ENCODE measurements at regions not wholly inside any gene's neighbourhood (a gene's known extent, or its start where the extent isn't known, plus 50 kb on each side); places are given as distances from the start of the nearest gene placed in this dataset.

GRCh38 chr1:234733427-234733826 is 123.4 kb upstream of the IRF2BP2 start:
- ATAC-seq (ENCODE audit: low read depth), result no peak
- CTCF ChIA-PET, result interaction anchor here (1.3 kb wide), 1 partner anchor 350 kb away, joined by 3 read pairs; no protein-coding TSS in a partner anchor

GRCh38 chr1:234732671-234733390 is 122.9 kb upstream of the IRF2BP2 start:
- Histone ChIP-seq H4K20me1 (ENCODE audit: control insufficient read depth, insufficient read depth, low read length, poor library complexity, severe bottlenecking) (no peaks in the 10 kb centered on the region), H3K9me3 (ENCODE audit: control extremely low read depth in 1 of 3, control insufficient read depth in 2 of 3, insufficient read depth in 1 of 3, low read length in 2 of 3) (no peaks in the 10 kb centered on the region), H3K27me3 (replicated peaks in 1 of 4; ENCODE audit: control extremely low read depth in 1 of 4, control insufficient read depth in 3 of 4, insufficient read depth in 4 of 4, low read length in 3 of 4) (no peaks in the 10 kb centered on the region), H3K36me3 (replicated peaks in 1 of 2; ENCODE audit: control extremely low read depth in 1 of 2, control insufficient read depth in 1 of 2, extremely low read depth in 1 of 2, insufficient read depth in 2 of 2, low read length in 1 of 2) (no peaks in the 10 kb centered on the region), H3K4me3 (ENCODE audit: control extremely low read depth in 1 of 5, extremely low read depth in 1 of 5, insufficient read depth in 1 of 5, low read depth in 2 of 5, low read length in 4 of 5) (no peak overlapping the region), H3K4me2 (replicated peaks; ENCODE audit: low read depth, low read length, poor library complexity, severe bottlenecking) (no peak overlapping the region), H3K9ac (ENCODE audit: low read length) (no peak overlapping the region), H2AFZ (ENCODE audit: insufficient read depth, low read depth, low read length, poor library complexity, severe bottlenecking) (no peak overlapping the region), H3K79me2 (ENCODE audit: control insufficient read depth, insufficient read depth, low read length) (no peaks in the 10 kb centered on the region), H3K27ac (ENCODE audit: low read length in 2 of 2) (no peak overlapping the region), H3K4me1 (ENCODE audit: control insufficient read depth in 2 of 2, insufficient read depth in 2 of 2, low read length in 2 of 2) (peaks cover 22 to 25% of the 10 kb centered on the region in 2 donors)
- Mint-ChIP-seq H3K9me3 (ENCODE audit: insufficient read depth) (no peaks in the 10 kb centered on the region), H3K4me3 (no peak overlapping the region), H3K4me1 (peaks cover 29% of the 10 kb centered on the region), H3K27ac (peak overlapping the region; percentile 46), H3K27me3 (no peaks in the 10 kb centered on the region)
- intact Hi-C loops (cut with micrococcal nuclease), result no loop called here
- CTCF ChIA-PET, result interaction anchor here (2.8 kb wide), 1 partner anchor 351 kb away, joined by 13 read pairs; no protein-coding TSS in a partner anchor
- POLR2A ChIA-PET, result no interaction called here
- TF ChIP-seq CTCF (IDR thresholded peaks at IDR 0.05) (no peak), EZH2 (IDR thresholded peaks at IDR 0.05; ENCODE audit: borderline replicate concordance, insufficient read depth, low read depth, low read length, poor library complexity, severe bottlenecking) (no peak)
- DNase-seq (no peak), ATAC-seq (ENCODE audit: low read depth) (no peak)
- WGBS (ENCODE audit: insufficient coverage), result 96% methylated on average over 16 of the region's 16 CpGs

More at GRCh38 chr1:234733427-234733826, 123.4 kb upstream of the IRF2BP2 start:
- H3K4me1 Mint-ChIP-seq, result peaks cover 26% of the 10 kb centered on the region
- POLR2A ChIA-PET, result no interaction called here
- no peak for TF ChIP-seq EZH2 (IDR thresholded peaks at IDR 0.05; ENCODE audit: borderline replicate concordance, insufficient read depth, low read depth, low read length, poor library complexity, severe bottlenecking)
- H3K27me3 ChIP-seq (replicated peaks in 1 of 4; ENCODE audit: control extremely low read depth in 1 of 4, control insufficient read depth in 3 of 4, insufficient read depth in 4 of 4, low read length in 3 of 4), result no peaks in the 10 kb centered on the region
- intact Hi-C loops (cut with micrococcal nuclease), result no loop called here
- no peak overlapping the region for H3K4me3 ChIP-seq (ENCODE audit: control extremely low read depth in 1 of 5, extremely low read depth in 1 of 5, insufficient read depth in 1 of 5, low read depth in 2 of 5, low read length in 4 of 5)
- no peaks in the 10 kb centered on the region for H3K9me3 Mint-ChIP-seq (ENCODE audit: insufficient read depth)
- peaks cover 22 to 24% of the 10 kb centered on the region in 2 donors for H3K4me1 ChIP-seq (ENCODE audit: control insufficient read depth in 2 of 2, insufficient read depth in 2 of 2, low read length in 2 of 2)
- H3K27ac Mint-ChIP-seq, result no peak overlapping the region
- H3K27ac ChIP-seq (ENCODE audit: low read length in 2 of 2), result no peak overlapping the region
- DNase-seq, result no peak
- H3K4me3 Mint-ChIP-seq, result no peak overlapping the region
- no peaks in the 10 kb centered on the region for H3K27me3 Mint-ChIP-seq
- H3K36me3 ChIP-seq (replicated peaks in 1 of 2; ENCODE audit: control extremely low read depth in 1 of 2, control insufficient read depth in 1 of 2, extremely low read depth in 1 of 2, insufficient read depth in 2 of 2, low read length in 1 of 2), result no peaks in the 10 kb centered on the region
- H3K4me2 ChIP-seq (replicated peaks; ENCODE audit: low read depth, low read length, poor library complexity, severe bottlenecking), result no peak overlapping the region
- H3K9ac ChIP-seq (ENCODE audit: low read length), result no peak overlapping the region
- H3K79me2 ChIP-seq (ENCODE audit: control insufficient read depth, insufficient read depth, low read length), result no peaks in the 10 kb centered on the region
- H2AFZ ChIP-seq (ENCODE audit: insufficient read depth, low read depth, low read length, poor library complexity, severe bottlenecking), result no peak overlapping the region
- no peaks in the 10 kb centered on the region for H4K20me1 ChIP-seq (ENCODE audit: control insufficient read depth, insufficient read depth, low read length, poor library complexity, severe bottlenecking)
- H3K9me3 ChIP-seq (ENCODE audit: control extremely low read depth in 1 of 3, control insufficient read depth in 2 of 3, insufficient read depth in 1 of 3, low read length in 2 of 3), result no peaks in the 10 kb centered on the region
- 100% methylated on average over 1 of the region's 6 CpGs for WGBS (ENCODE audit: insufficient coverage)
